ENCODE measurements at regions not wholly inside any gene's neighbourhood (a gene's known extent, or its start where the extent isn't known, plus 50 kb on each side); places are given as distances from the start of the nearest gene placed in this dataset.

DNA sequence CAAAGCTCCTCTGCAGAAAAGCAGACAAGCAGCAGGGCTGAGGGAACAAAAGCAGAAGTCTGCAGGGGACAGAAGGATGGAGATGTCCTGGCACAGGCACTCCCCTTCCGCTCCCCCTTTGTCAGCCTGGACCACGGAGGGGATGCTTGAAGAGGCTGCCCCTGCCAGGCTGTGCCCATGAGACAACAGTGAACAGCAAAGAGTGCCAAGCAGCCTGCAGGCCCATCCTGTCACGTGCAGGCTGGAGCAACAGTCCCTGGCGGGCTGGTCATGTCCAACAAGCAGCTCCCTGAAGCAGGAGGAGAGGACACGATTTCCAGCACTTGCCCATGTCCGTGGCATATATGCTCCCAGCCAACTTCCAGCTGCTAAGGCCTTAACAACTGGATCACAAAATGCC lies 132.3 kb downstream of the IRX2 start:
- Histone ChIP-seq H3K4me1 (no peaks in the 10 kb centered on the region), H3K36me3 (no peaks in the 10 kb centered on the region), H3K4me3 (no peak overlapping the region), H3K27me3 (no peaks in the 10 kb centered on the region), H3K9me3 (peaks cover 0 to 7% (median 0%) of the 10 kb centered on the region in 3 donors), H3K27ac (no peak overlapping the region)
- intact Hi-C loops (cut with DNase I; ENCODE audit: low total_unique reads), result no loop called here
- TF ChIP-seq, protein P1, sequence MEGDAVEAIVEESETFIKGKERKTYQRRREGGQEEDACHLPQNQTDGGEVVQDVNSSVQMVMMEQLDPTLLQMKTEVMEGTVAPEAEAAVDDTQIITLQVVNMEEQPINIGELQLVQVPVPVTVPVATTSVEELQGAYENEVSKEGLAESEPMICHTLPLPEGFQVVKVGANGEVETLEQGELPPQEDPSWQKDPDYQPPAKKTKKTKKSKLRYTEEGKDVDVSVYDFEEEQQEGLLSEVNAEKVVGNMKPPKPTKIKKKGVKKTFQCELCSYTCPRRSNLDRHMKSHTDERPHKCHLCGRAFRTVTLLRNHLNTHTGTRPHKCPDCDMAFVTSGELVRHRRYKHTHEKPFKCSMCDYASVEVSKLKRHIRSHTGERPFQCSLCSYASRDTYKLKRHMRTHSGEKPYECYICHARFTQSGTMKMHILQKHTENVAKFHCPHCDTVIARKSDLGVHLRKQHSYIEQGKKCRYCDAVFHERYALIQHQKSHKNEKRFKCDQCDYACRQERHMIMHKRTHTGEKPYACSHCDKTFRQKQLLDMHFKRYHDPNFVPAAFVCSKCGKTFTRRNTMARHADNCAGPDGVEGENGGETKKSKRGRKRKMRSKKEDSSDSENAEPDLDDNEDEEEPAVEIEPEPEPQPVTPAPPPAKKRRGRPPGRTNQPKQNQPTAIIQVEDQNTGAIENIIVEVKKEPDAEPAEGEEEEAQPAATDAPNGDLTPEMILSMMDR (IDR thresholded peaks at IDR 0.05), result no peak
- DNase-seq, result no peak

DNA sequence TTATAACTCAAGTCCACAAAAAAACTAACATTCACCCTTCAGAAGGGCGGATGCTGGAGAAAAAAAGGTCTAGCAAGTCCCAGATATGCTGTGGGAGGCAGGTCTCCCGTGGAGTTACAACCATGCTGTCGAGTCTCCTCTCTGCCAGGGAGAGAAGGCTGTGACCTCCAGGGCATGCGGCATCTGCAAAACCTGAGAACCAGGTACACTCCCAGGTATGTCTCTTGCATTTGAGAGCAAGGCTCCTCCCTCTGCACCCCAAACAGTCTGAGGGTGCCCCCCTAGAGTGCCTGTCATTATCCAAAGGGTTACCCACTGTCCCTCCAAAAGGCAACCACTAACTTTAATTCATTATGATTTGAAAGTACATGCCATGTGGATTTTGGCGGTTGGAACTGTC lies 134.0 kb downstream of the IRX2 start:
- Histone ChIP-seq H3K36me3 (no peaks in the 10 kb centered on the region), H3K4me3 (no peak overlapping the region), H3K9me3 (peaks cover 0 to 7% (median 0%) of the 10 kb centered on the region in 3 donors), H3K27me3 (no peaks in the 10 kb centered on the region), H3K27ac (no peak overlapping the region), H3K4me1 (no peaks in the 10 kb centered on the region)
- intact Hi-C loops (cut with DNase I; ENCODE audit: low total_unique reads), result no loop called here
- DNase-seq, result no peak
- TF ChIP-seq, protein P1 (IDR thresholded peaks at IDR 0.05), result no peak

DNA sequence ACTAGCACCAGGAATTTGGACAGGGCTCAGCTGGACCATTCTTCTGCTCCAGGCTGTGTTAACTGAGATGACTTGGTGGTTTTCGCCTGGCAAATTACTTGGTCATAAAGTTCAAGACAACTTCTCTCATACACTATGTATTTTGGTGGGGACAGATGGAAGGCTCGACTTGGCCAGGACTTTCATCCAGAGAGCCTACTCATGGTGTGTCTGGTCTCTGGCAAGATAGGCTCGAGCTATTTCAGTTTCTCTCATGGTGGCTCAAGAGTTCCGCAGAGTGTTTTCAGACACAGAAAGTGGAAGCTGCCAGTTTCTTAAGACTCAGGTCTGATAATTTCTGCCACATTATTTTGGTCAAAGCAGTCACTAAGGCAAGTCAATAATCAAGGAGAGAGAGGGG lies 135.6 kb downstream of the IRX2 start:
- H3K4me1 ChIP-seq, result no peaks in the 10 kb centered on the region
- TF ChIP-seq, protein P1 (IDR thresholded peaks at IDR 0.05), result no peak

DNA sequence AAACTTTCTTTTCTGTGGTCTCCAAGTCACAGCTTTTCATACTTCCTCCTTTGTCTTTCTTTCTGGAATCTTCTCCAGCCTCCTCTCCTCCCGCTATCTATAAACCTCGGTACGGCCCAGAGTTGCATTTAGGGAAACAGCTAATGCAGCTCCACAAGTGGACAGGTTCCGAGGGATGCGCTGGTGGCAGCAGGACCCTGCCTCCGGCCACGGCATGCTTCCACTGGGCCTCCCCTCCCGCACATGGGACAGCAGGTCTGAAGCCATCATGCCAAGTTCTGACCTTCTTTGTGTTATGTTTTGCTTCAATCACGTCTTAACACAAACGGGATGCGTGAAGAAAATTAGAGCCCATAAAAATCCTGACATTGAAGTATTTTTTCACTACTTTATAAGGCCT lies 136.9 kb downstream of the IRX2 start:
- Histone ChIP-seq H3K27me3 (no peaks in the 10 kb centered on the region), H3K27ac (no peak overlapping the region), H3K36me3 (no peaks in the 10 kb centered on the region), H3K9me3 (peaks cover 0 to 7% (median 0%) of the 10 kb centered on the region in 3 donors), H3K4me3 (no peak overlapping the region), H3K4me1 (no peaks in the 10 kb centered on the region)
- intact Hi-C loops (cut with DNase I; ENCODE audit: low total_unique reads), result no loop called here
- DNase-seq, result no peak
- TF ChIP-seq, protein P1 (IDR thresholded peaks at IDR 0.05), result no peak

More for the DNA sequence above, 135.6 kb downstream of the IRX2 start:
- Histone ChIP-seq H3K27ac (no peak overlapping the region), H3K4me3 (no peak overlapping the region), H3K36me3 (no peaks in the 10 kb centered on the region), H3K27me3 (no peaks in the 10 kb centered on the region), H3K9me3 (peaks cover 0 to 7% (median 0%) of the 10 kb centered on the region in 3 donors)
- DNase-seq, result no peak
- intact Hi-C loops (cut with DNase I; ENCODE audit: low total_unique reads), result no loop called here

DNA sequence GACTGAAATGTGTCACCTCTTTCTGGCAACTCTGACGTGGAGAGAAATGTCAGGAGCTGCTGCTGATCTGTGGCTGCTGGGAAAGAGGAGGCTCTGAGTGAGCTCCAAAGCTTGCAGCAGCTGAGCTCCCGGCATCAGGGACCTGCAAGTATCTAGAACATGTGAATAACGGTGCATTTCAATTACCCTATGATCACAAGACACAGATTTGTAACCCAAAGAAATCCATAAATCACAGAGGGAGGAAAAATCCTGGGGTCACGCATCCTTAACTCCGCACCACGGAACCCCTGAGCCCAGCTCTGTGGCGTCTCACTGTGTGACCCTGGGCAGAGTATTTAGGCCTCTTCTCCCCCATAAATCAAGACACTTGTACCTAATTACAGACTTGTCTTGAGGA lies 139.8 kb downstream of the IRX2 start:
- no peaks in the 10 kb centered on the region for H3K36me3 ChIP-seq
- no peaks in the 10 kb centered on the region for H3K27me3 ChIP-seq
- TF ChIP-seq, protein P1 (IDR thresholded peaks at IDR 0.05), result no peak
- H3K9me3 ChIP-seq, result peaks cover 0 to 7% (median 0%) of the 10 kb centered on the region in 3 donors
- intact Hi-C loops (cut with DNase I; ENCODE audit: low total_unique reads), result no loop called here
- no peak for DNase-seq
- no peak overlapping the region for H3K4me3 ChIP-seq
- H3K4me1 ChIP-seq, result no peaks in the 10 kb centered on the region
- H3K27ac ChIP-seq, result no peak overlapping the region

DNA sequence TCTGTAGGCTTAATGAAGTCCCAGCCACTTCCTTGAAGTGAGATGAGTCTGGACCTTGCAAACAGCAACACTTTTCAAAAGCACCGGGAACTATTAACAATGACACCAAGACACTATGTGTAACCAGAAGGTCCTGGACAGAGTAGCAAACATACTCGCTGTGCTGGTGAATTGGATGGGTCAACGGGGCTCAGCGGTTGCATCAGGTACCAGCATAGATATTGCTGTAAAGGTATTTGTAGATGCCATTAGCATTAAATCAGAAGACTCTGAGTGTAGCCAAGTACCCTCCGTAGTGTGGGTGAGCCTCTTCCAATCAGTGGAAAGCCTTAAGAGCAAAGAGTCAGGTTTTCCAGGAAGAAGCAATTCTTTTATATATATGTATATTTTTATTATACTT lies 140.5 kb downstream of the IRX2 start:
- no peak for DNase-seq
- no peaks in the 10 kb centered on the region for H3K27me3 ChIP-seq
- no peaks in the 10 kb centered on the region for H3K4me1 ChIP-seq
- no peaks in the 10 kb centered on the region for H3K36me3 ChIP-seq
- TF ChIP-seq, protein P1 (IDR thresholded peaks at IDR 0.05), result no peak
- no peak overlapping the region for H3K4me3 ChIP-seq
- intact Hi-C loops (cut with DNase I; ENCODE audit: low total_unique reads), result no loop called here
- H3K9me3 ChIP-seq, result peaks cover 0 to 7% (median 0%) of the 10 kb centered on the region in 3 donors
- no peak overlapping the region for H3K27ac ChIP-seq

All from tibial artery (tissue), 4 donors.